Colonic mucosa (tissue), 4 donors: ENCODE measurements at regions not wholly inside any gene's neighbourhood (a gene's known extent, or its start where the extent isn't known, plus 50 kb on each side); places are given as distances from the start of the nearest gene placed in this dataset.
"Not testable (repeated sequence)": the region's sequence is repeated elsewhere in the genome, so short reads cannot be mapped to it uniquely, and the experiment has no call there.

Experiments used
- DNase-seq: peaks from one replicate; pipeline ENCODE4 v3.0.0-alpha.2; 2020
- H3K27ac ChIP-seq: fragments of 200-600 bp; one replicate; pipeline ENCODE4 v1.8.0; 2021
- H3K27me3 ChIP-seq: fragments of 200-600 bp; one replicate; pipeline ENCODE4 v1.8.0; 2021
- H3K36me3 ChIP-seq: fragments of 200-600 bp; one replicate; pipeline ENCODE4 v1.8.0; 2021
- H3K4me1 ChIP-seq: fragments of 200-600 bp; one replicate; pipeline ENCODE4 v1.8.0; 2021; ENCODE audit warnings: mild to moderate bottlenecking
- H3K4me3 ChIP-seq: fragments of 200-600 bp; one replicate; pipeline ENCODE4 v1.8.0; 2021
- H3K9ac ChIP-seq, 2 donors: one replicate each; pipeline ENCODE4 v1.7.0; 2013; ENCODE audit warnings: control low read depth in 2 of 2, low read depth in 2 of 2, low read length in 2 of 2
- H3K9me3 ChIP-seq: fragments of 200-600 bp; one replicate; pipeline ENCODE4 v1.8.0; 2021
- CTCF ChIP-seq: fragments of 200-600 bp; IDR thresholded peaks from one replicate; pipeline ENCODE4 v1.8.0; 2022; ENCODE audit warnings: antibody characterized with exemption, mild to moderate bottlenecking
- intact Hi-C: fragments of 100-400 bp; cut with DNase I; formaldehyde crosslinking; loops from one replicate; pipeline ENCODE4 v1.14.1; 2022
- donor health status: healthy.
- donor health status: DM: no; HTN: no; CAD: no.
- donor health status: DM: no; HTN: no; CAD: no.

- H3K9me3 ChIP-seq, result no peaks in the 10 kb centered on the region
- H3K4me3 ChIP-seq, result no peak overlapping the region
- intact Hi-C loops, result no loop called here
- no peaks in the 10 kb centered on the region for H3K4me1 ChIP-seq
- H3K9ac ChIP-seq, result no peak overlapping the region
- TF ChIP-seq CTCF, result no peak
- H3K27ac ChIP-seq, result no peak overlapping the region
- no peak for DNase-seq
- H3K36me3 ChIP-seq, result no peaks in the 10 kb centered on the region
- H3K27me3 ChIP-seq, result no peaks in the 10 kb centered on the region
Observed at GRCh38 chr12:131471271-131471905, 239.5 kb upstream of the SFSWAP start.

GRCh38 chr12:131471946-131472732 lies 238.8 kb upstream of the SFSWAP start:
- TF ChIP-seq CTCF, result no peak
- H3K9ac ChIP-seq, result no peak overlapping the region
- H3K27ac ChIP-seq, result no peak overlapping the region
- no peak for DNase-seq
- intact Hi-C loops, result no loop called here
- no peaks in the 10 kb centered on the region for H3K9me3 ChIP-seq
- no peak overlapping the region for H3K4me3 ChIP-seq
- no peaks in the 10 kb centered on the region for H3K27me3 ChIP-seq
- H3K36me3 ChIP-seq, result no peaks in the 10 kb centered on the region
- no peaks in the 10 kb centered on the region for H3K4me1 ChIP-seq

GRCh38 chr12:131473261-131473660 lies 237.6 kb upstream of the SFSWAP start:
- Histone ChIP-seq H3K4me3 (no peak overlapping the region), H3K27me3 (no peaks in the 10 kb centered on the region), H3K9ac (no peak overlapping the region), H3K4me1 (no peaks in the 10 kb centered on the region), H3K27ac (no peak overlapping the region), H3K9me3 (no peaks in the 10 kb centered on the region), H3K36me3 (no peaks in the 10 kb centered on the region)
- no peak for DNase-seq
- intact Hi-C loops, result no loop called here
- no peak for TF ChIP-seq CTCF

GRCh38 chr12:131473741-131474709 lies 236.9 kb upstream of the SFSWAP start:
- Histone ChIP-seq H3K36me3 (no peaks in the 10 kb centered on the region), H3K27me3 (no peaks in the 10 kb centered on the region), H3K9ac (no peak overlapping the region), H3K4me1 (no peaks in the 10 kb centered on the region), H3K9me3 (no peaks in the 10 kb centered on the region), H3K4me3 (no peak overlapping the region), H3K27ac (no peak overlapping the region)
- intact Hi-C loops, result no loop called here
- no peak for DNase-seq
- no peak for TF ChIP-seq CTCF

- H3K4me1 ChIP-seq, H3K27ac ChIP-seq, H3K9me3 ChIP-seq, DNase-seq, H3K4me3 ChIP-seq, H3K36me3 ChIP-seq, H3K9ac ChIP-seq, H3K27me3 ChIP-seq, intact Hi-C loops: not testable (repeated sequence)
Observed at GRCh38 chr12:131475012-131475411, 235.9 kb upstream of the SFSWAP start.
